HEK293 (cell line): ENCODE measurements at regions not wholly inside any gene's neighbourhood (a gene's known extent, or its start where the extent isn't known, plus 50 kb on each side); places are given as distances from the start of the nearest gene placed in this dataset.

Source experiments
- CTCF ChIA-PET: fragments of 350-600 bp; formaldehyde crosslinking; extraction: SDS; loops from one replicate; lab custom pipeline; 2021; ENCODE audit warnings: antibody characterized with exemption; lab: Yijun Ruan, JAX
- POLR2A ChIA-PET: fragments of 300-600 bp; formaldehyde crosslinking; extraction: SDS; loops from one replicate; lab custom pipeline; 2020; ENCODE audit warnings: antibody characterized with exemption, inconsistent platforms; lab: Yijun Ruan, JAX
- H3K27ac ChIP-seq: fragments of 200-500 bp; sonication (Bioruptor generic); 2 replicates; pipeline ENCODE4 v1.5.1; 2014; ENCODE audit warnings: low read depth, low read length, control low read depth, inconsistent platforms; ENCODE audit errors: extremely low read depth
- H3K36me3 ChIP-seq, 2 experiments: fragments of 200-500 bp in 1 of 2; sonication (Bioruptor generic) in 1 of 2; 1 replicate in 1 of 2; 2 replicates in 1 of 2; pipeline ENCODE4 v1.5.1; 2014 to 2017; ENCODE audit warnings: inconsistent platforms in 2 of 2, low read length in 2 of 2; ENCODE audit not compliant: control insufficient read depth in 2 of 2, insufficient read depth in 1 of 2
- H3K4me1 ChIP-seq: fragments of 200-500 bp; sonication (Bioruptor generic); 2 replicates; pipeline ENCODE4 v1.5.1; 2014; ENCODE audit warnings: mild to moderate bottlenecking, low read length, inconsistent platforms; ENCODE audit not compliant: control insufficient read depth, insufficient read depth
- H3K4me3 ChIP-seq: 2 replicates; pipeline ENCODE4 v1.5.1; 2011; ENCODE audit warnings: low read depth, mild to moderate bottlenecking, control low read depth, low read length, moderate library complexity
- H3K9me3 ChIP-seq: fragments of 200-500 bp; sonication (Bioruptor generic); 2 replicates; pipeline ENCODE4 v1.5.1; 2014; ENCODE audit warnings: low read depth, low read length, inconsistent platforms; ENCODE audit not compliant: control insufficient read depth, insufficient read depth
- KLF1 ChIP-seq: fragments of 450-650 bp; formaldehyde crosslinking; IDR thresholded peaks from 2 replicates; pipeline ENCODE4 v1.5.1; 2016; ENCODE audit warnings: missing biosample characterization, missing genetic modification characterization
- SP3 ChIP-seq: fragments of 450-650 bp; formaldehyde crosslinking; IDR thresholded peaks from 2 replicates; pipeline ENCODE4 v1.5.1; 2016; ENCODE audit warnings: missing biosample characterization, missing genetic modification characterization
- ZFHX2 ChIP-seq: fragments of 450-650 bp; formaldehyde crosslinking; conservative IDR thresholded peaks from 2 replicates; pipeline ENCODE4 v1.5.1; 2016; ENCODE audit warnings: missing biosample characterization, missing genetic modification characterization
- ZIC2 ChIP-seq: fragments of 450-650 bp; formaldehyde crosslinking; IDR thresholded peaks from 2 replicates; pipeline ENCODE4 v1.5.1; 2016; ENCODE audit warnings: missing biosample characterization, missing genetic modification characterization
- ZNF223 ChIP-seq: fragments of 450-650 bp; formaldehyde crosslinking; IDR thresholded peaks from 2 replicates; pipeline ENCODE4 v1.5.1; 2016; ENCODE audit warnings: missing biosample characterization, missing genetic modification characterization
- ZNF23 ChIP-seq: fragments of 450-650 bp; formaldehyde crosslinking; IDR thresholded peaks from 2 replicates; pipeline ENCODE4 v1.5.1; 2016; ENCODE audit warnings: missing biosample characterization, missing genetic modification characterization, borderline replicate concordance
- ZNF423 ChIP-seq: fragments of 450-650 bp; formaldehyde crosslinking; IDR thresholded peaks from 2 replicates; pipeline ENCODE4 v1.5.1; 2016; ENCODE audit warnings: missing biosample characterization, missing genetic modification characterization
- ZNF549 ChIP-seq: fragments of 450-650 bp; IDR thresholded peaks from 2 replicates; pipeline ENCODE4 v1.5.1; 2018; ENCODE audit warnings: missing biosample characterization, missing genetic modification characterization, mild to moderate bottlenecking, inconsistent platforms, moderate library complexity
- ZNF560 ChIP-seq: fragments of 450-650 bp; formaldehyde crosslinking; IDR thresholded peaks from 2 replicates; pipeline ENCODE4 v1.5.1; 2017; ENCODE audit warnings: missing biosample characterization, missing genetic modification characterization, borderline replicate concordance
- ZNF585B ChIP-seq: fragments of 450-650 bp; formaldehyde crosslinking; IDR thresholded peaks from 2 replicates; pipeline ENCODE4 v1.5.1; 2016; ENCODE audit warnings: missing biosample characterization, missing genetic modification characterization
- ZNF658 ChIP-seq: fragments of 450-650 bp; formaldehyde crosslinking; IDR thresholded peaks from 2 replicates; pipeline ENCODE4; 2016; ENCODE audit warnings: missing biosample characterization, missing genetic modification characterization
- ZNF701 ChIP-seq: fragments of 450-650 bp; formaldehyde crosslinking; IDR thresholded peaks from 2 replicates; pipeline ENCODE4 v1.5.1; 2016; ENCODE audit warnings: missing biosample characterization, missing genetic modification characterization
- ZSCAN23 ChIP-seq: fragments of 450-650 bp; formaldehyde crosslinking; IDR thresholded peaks from 2 replicates; pipeline ENCODE4 v1.5.1; 2016; ENCODE audit warnings: missing biosample characterization, missing genetic modification characterization
- TF ChIP-seq, protein P1 (sequence below): fragments of 450-650 bp; formaldehyde crosslinking; IDR thresholded peaks from 2 replicates; pipeline ENCODE4 v1.5.1; 2016; ENCODE audit warnings: missing biosample characterization, missing genetic modification characterization
- TF ChIP-seq, protein P2 (sequence below): fragments of 450-650 bp; IDR thresholded peaks from 2 replicates; pipeline ENCODE4 v1.5.1; 2018; ENCODE audit warnings: missing biosample characterization, missing genetic modification characterization
- TF ChIP-seq, protein P3 (sequence below): fragments of 450-650 bp; formaldehyde crosslinking; conservative IDR thresholded peaks from 2 replicates; pipeline ENCODE4 v1.5.1; 2016; ENCODE audit warnings: low read depth, missing biosample characterization, missing genetic modification characterization
- TF ChIP-seq, protein P4 (sequence below): fragments of 450-650 bp; formaldehyde crosslinking; IDR thresholded peaks from 2 replicates; pipeline ENCODE4 v1.5.1; 2017; ENCODE audit warnings: missing biosample characterization, missing genetic modification characterization
- TF ChIP-seq, protein P5 (sequence below): fragments of 450-650 bp; formaldehyde crosslinking; IDR thresholded peaks from 2 replicates; pipeline ENCODE4 v1.5.1; 2016; ENCODE audit warnings: missing biosample characterization, missing genetic modification characterization, borderline replicate concordance
- TF ChIP-seq, protein P6 (sequence below): fragments of 450-650 bp; formaldehyde crosslinking; IDR thresholded peaks from 2 replicates; pipeline ENCODE4 v1.5.1; 2016; ENCODE audit warnings: missing biosample characterization, missing genetic modification characterization, low read depth

DNA sequence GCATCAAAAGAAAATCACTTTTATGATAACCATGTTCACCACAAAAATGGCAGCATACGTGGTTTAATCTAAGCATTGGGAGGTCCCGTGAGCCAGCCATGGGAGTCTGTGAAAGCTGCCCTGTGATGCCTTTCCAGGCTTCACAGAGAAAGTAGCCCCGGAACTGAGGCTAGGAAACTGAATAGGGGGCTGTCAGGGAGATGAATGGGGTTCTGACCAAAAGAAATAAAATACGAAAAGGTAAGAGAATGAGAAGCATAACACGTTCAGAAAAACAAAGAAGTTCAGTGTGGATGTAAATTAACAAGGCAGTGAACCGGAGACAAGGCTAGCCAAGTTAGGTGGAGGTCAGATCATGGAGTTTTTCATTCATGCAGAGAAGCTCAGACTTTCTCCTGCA, 118.9 kb downstream of the ANXA2 start:
- POLR2A ChIA-PET, result no interaction called here
- no peaks in the 10 kb centered on the region for H3K9me3 ChIP-seq
- H3K4me1 ChIP-seq, result no peaks in the 10 kb centered on the region
- TF ChIP-seq, protein P1, sequence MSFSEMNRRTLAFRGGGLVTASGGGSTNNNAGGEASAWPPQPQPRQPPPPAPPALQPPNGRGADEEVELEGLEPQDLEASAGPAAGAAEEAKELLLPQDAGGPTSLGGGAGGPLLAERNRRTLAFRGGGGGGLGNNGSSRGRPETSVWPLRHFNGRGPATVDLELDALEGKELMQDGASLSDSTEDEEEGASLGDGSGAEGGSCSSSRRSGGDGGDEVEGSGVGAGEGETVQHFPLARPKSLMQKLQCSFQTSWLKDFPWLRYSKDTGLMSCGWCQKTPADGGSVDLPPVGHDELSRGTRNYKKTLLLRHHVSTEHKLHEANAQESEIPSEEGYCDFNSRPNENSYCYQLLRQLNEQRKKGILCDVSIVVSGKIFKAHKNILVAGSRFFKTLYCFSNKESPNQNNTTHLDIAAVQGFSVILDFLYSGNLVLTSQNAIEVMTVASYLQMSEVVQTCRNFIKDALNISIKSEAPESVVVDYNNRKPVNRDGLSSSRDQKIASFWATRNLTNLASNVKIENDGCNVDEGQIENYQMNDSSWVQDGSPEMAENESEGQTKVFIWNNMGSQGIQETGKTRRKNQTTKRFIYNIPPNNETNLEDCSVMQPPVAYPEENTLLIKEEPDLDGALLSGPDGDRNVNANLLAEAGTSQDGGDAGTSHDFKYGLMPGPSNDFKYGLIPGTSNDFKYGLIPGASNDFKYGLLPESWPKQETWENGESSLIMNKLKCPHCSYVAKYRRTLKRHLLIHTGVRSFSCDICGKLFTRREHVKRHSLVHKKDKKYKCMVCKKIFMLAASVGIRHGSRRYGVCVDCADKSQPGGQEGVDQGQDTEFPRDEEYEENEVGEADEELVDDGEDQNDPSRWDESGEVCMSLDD (tag by site-specific recombination), result no peak
- TF ChIP-seq, protein P2, sequence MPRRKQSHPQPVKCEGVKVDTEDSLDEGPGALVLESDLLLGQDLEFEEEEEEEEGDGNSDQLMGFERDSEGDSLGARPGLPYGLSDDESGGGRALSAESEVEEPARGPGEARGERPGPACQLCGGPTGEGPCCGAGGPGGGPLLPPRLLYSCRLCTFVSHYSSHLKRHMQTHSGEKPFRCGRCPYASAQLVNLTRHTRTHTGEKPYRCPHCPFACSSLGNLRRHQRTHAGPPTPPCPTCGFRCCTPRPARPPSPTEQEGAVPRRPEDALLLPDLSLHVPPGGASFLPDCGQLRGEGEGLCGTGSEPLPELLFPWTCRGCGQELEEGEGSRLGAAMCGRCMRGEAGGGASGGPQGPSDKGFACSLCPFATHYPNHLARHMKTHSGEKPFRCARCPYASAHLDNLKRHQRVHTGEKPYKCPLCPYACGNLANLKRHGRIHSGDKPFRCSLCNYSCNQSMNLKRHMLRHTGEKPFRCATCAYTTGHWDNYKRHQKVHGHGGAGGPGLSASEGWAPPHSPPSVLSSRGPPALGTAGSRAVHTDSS (tag by site-specific recombination), result no peak
- no peak for TF ChIP-seq ZNF423 (tag by site-specific recombination)
- TF ChIP-seq ZFHX2, result no peak
- no peak for TF ChIP-seq SP3 (tag by site-specific recombination)
- no peak for TF ChIP-seq ZNF585B (tag by site-specific recombination)
- TF ChIP-seq ZNF549 (tag by site-specific recombination), result no peak
- TF ChIP-seq, protein P3, sequence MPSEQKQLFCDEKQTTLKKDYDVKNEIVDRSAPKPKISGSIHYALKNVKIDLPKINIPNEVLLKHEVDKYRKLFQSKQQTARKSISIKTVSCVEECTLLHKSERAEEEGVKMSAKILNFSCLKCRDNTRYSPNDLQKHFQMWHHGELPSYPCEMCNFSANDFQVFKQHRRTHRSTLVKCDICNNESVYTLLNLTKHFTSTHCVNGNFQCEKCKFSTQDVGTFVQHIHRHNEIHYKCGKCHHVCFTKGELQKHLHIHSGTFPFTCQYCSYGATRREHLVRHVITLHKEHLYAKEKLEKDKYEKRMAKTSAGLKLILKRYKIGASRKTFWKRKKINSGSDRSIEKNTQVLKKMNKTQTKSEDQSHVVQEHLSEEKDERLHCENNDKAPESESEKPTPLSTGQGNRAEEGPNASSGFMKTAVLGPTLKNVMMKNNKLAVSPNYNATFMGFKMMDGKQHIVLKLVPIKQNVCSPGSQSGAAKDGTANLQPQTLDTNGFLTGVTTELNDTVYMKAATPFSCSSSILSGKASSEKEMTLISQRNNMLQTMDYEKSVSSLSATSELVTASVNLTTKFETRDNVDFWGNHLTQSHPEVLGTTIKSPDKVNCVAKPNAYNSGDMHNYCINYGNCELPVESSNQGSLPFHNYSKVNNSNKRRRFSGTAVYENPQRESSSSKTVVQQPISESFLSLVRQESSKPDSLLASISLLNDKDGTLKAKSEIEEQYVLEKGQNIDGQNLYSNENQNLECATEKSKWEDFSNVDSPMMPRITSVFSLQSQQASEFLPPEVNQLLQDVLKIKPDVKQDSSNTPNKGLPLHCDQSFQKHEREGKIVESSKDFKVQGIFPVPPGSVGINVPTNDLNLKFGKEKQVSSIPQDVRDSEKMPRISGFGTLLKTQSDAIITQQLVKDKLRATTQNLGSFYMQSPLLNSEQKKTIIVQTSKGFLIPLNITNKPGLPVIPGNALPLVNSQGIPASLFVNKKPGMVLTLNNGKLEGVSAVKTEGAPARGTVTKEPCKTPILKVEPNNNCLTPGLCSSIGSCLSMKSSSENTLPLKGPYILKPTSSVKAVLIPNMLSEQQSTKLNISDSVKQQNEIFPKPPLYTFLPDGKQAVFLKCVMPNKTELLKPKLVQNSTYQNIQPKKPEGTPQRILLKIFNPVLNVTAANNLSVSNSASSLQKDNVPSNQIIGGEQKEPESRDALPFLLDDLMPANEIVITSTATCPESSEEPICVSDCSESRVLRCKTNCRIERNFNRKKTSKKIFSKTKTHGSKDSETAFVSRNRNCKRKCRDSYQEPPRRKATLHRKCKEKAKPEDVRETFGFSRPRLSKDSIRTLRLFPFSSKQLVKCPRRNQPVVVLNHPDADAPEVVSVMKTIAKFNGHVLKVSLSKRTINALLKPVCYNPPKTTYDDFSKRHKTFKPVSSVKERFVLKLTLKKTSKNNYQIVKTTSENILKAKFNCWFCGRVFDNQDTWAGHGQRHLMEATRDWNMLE (tag by site-specific recombination), result no peak
- no peak for TF ChIP-seq ZIC2 (tag by site-specific recombination)
- TF ChIP-seq ZNF701 (tag by site-specific recombination), result no peak
- no peak for TF ChIP-seq ZNF560
- TF ChIP-seq KLF1 (tag by site-specific recombination), result no peak
- TF ChIP-seq ZNF658 (tag by site-specific recombination), result no peak
- TF ChIP-seq ZNF23 (tag by site-specific recombination), result no peak
- TF ChIP-seq ZNF223 (tag by site-specific recombination), result no peak
- TF ChIP-seq, protein P4, sequence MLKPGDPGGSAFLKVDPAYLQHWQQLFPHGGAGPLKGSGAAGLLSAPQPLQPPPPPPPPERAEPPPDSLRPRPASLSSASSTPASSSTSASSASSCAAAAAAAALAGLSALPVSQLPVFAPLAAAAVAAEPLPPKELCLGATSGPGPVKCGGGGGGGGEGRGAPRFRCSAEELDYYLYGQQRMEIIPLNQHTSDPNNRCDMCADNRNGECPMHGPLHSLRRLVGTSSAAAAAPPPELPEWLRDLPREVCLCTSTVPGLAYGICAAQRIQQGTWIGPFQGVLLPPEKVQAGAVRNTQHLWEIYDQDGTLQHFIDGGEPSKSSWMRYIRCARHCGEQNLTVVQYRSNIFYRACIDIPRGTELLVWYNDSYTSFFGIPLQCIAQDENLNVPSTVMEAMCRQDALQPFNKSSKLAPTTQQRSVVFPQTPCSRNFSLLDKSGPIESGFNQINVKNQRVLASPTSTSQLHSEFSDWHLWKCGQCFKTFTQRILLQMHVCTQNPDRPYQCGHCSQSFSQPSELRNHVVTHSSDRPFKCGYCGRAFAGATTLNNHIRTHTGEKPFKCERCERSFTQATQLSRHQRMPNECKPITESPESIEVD, result no peak
- TF ChIP-seq, protein P5, sequence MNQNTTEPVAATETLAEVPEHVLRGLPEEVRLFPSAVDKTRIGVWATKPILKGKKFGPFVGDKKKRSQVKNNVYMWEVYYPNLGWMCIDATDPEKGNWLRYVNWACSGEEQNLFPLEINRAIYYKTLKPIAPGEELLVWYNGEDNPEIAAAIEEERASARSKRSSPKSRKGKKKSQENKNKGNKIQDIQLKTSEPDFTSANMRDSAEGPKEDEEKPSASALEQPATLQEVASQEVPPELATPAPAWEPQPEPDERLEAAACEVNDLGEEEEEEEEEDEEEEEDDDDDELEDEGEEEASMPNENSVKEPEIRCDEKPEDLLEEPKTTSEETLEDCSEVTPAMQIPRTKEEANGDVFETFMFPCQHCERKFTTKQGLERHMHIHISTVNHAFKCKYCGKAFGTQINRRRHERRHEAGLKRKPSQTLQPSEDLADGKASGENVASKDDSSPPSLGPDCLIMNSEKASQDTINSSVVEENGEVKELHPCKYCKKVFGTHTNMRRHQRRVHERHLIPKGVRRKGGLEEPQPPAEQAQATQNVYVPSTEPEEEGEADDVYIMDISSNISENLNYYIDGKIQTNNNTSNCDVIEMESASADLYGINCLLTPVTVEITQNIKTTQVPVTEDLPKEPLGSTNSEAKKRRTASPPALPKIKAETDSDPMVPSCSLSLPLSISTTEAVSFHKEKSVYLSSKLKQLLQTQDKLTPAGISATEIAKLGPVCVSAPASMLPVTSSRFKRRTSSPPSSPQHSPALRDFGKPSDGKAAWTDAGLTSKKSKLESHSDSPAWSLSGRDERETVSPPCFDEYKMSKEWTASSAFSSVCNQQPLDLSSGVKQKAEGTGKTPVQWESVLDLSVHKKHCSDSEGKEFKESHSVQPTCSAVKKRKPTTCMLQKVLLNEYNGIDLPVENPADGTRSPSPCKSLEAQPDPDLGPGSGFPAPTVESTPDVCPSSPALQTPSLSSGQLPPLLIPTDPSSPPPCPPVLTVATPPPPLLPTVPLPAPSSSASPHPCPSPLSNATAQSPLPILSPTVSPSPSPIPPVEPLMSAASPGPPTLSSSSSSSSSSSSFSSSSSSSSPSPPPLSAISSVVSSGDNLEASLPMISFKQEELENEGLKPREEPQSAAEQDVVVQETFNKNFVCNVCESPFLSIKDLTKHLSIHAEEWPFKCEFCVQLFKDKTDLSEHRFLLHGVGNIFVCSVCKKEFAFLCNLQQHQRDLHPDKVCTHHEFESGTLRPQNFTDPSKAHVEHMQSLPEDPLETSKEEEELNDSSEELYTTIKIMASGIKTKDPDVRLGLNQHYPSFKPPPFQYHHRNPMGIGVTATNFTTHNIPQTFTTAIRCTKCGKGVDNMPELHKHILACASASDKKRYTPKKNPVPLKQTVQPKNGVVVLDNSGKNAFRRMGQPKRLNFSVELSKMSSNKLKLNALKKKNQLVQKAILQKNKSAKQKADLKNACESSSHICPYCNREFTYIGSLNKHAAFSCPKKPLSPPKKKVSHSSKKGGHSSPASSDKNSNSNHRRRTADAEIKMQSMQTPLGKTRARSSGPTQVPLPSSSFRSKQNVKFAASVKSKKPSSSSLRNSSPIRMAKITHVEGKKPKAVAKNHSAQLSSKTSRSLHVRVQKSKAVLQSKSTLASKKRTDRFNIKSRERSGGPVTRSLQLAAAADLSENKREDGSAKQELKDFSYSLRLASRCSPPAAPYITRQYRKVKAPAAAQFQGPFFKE (tag by site-specific recombination), result no peak
- TF ChIP-seq, protein P6, sequence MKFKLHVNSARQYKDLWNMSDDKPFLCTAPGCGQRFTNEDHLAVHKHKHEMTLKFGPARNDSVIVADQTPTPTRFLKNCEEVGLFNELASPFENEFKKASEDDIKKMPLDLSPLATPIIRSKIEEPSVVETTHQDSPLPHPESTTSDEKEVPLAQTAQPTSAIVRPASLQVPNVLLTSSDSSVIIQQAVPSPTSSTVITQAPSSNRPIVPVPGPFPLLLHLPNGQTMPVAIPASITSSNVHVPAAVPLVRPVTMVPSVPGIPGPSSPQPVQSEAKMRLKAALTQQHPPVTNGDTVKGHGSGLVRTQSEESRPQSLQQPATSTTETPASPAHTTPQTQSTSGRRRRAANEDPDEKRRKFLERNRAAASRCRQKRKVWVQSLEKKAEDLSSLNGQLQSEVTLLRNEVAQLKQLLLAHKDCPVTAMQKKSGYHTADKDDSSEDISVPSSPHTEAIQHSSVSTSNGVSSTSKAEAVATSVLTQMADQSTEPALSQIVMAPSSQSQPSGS (tag by site-specific recombination), result no peak
- no peak for TF ChIP-seq ZSCAN23 (tag by site-specific recombination)
- TF ChIP-seq, all 188 proteins: peak for 0
- CTCF ChIA-PET, result no interaction called here
- Histone ChIP-seq H3K4me3 (no peak overlapping the region), H3K36me3 (no peaks in the 10 kb centered on the region), H3K27ac (no peak overlapping the region)
